Astrocyte of the spinal cord (primary cell): ENCODE measurements at regions not wholly inside any gene's neighbourhood (a gene's known extent, or its start where the extent isn't known, plus 50 kb on each side); places are given as distances from the start of the nearest gene placed in this dataset.

Experiments
- DNase-seq: peaks from one replicate; pipeline ENCODE4 v3.0.0; 2011; ENCODE audit warnings: low read depth, low spot score
- H3K4me3 ChIP-seq: 2 replicates; pipeline ENCODE4 v1.5.1; 2011; ENCODE audit warnings: low read depth, mild to moderate bottlenecking, low read length, moderate library complexity
- CTCF ChIP-seq: IDR thresholded peaks from 2 replicates; pipeline ENCODE4 v1.5.1; 2012; ENCODE audit warnings: low read depth, mild to moderate bottlenecking, low read length, inconsistent platforms
- in situ Hi-C: cut with HindIII; loops from 2 replicates; pipeline ENCODE4 v1.10.0; 2017; ENCODE audit warnings: low sequenced_read_pairs

GRCh38 chr18:45481821-45482220 lies 133.5 kb upstream of the SLC14A2 start:
- TF ChIP-seq CTCF = no peak
- in situ Hi-C loops = no loop called here
- H3K4me3 ChIP-seq = no peak overlapping the region
- peak; percentile 5 for DNase-seq

- peak; percentile 36 for DNase-seq
- in situ Hi-C loops = no loop called here
- H3K4me3 ChIP-seq = no peak overlapping the region
- TF ChIP-seq CTCF = no peak
These were observed 133.0 kb upstream of the SLC14A2 start for GRCh38 chr18:45482286-45482685.

- no peak overlapping the region for H3K4me3 ChIP-seq
- TF ChIP-seq CTCF = no peak
- in situ Hi-C loops = no loop called here
- DNase-seq = no peak
These were observed 127.7 kb upstream of the SLC14A2 start for GRCh38 chr18:45487581-45487980.

- no peak for TF ChIP-seq CTCF
- H3K4me3 ChIP-seq = no peak overlapping the region
- no peak for DNase-seq
- in situ Hi-C loops = no loop called here
These were observed 126.6 kb upstream of the SLC14A2 start for GRCh38 chr18:45488645-45489044.

- no peak for TF ChIP-seq CTCF
- no peak overlapping the region for H3K4me3 ChIP-seq
- no peak for DNase-seq
- in situ Hi-C loops = no loop called here
These were observed 121.4 kb upstream of the SLC14A2 start for GRCh38 chr18:45493830-45494229.

GRCh38 chr18:45494811-45495210 lies 120.5 kb upstream of the SLC14A2 start:
- no peak for TF ChIP-seq CTCF
- H3K4me3 ChIP-seq = no peak overlapping the region

GRCh38 chr18:45496741-45497140 lies 118.5 kb upstream of the SLC14A2 start:
- DNase-seq = no peak
- no peak for TF ChIP-seq CTCF
- in situ Hi-C loops = no loop called here
- no peak overlapping the region for H3K4me3 ChIP-seq

More at GRCh38 chr18:45494811-45495210, 120.5 kb upstream of the SLC14A2 start:
- in situ Hi-C loops = no loop called here
- DNase-seq = no peak
